PC-3 (cell line): ENCODE measurements at regions not wholly inside any gene's neighbourhood (a gene's known extent, or its start where the extent isn't known, plus 50 kb on each side); places are given as distances from the start of the nearest gene placed in this dataset.

Experiments
- ATAC-seq: fragments of 200-7000 bp; cut with Tn5 transposase; 2 replicates; pipeline ENCODE4 v1.9.1; 2020; ENCODE audit warnings: mild to moderate bottlenecking, moderate library complexity
- BruUV-seq: library from RNA; stranded (reverse); fragments of 400-500 nt; replicated peaks from 2 replicates; lab custom pipeline; 2021; lab: Mats Ljungman, UMichigan
- CTCF ChIA-PET: fragments of 300-600 bp; sonication (Branson Sonifier 250); formaldehyde crosslinking; loops from one replicate; lab custom pipeline; 2022; ENCODE audit warnings: antibody characterized with exemption; lab: Charles Lee
- POLR2A ChIA-PET: fragments of 300-600 bp; sonication (Branson Sonifier 250); formaldehyde crosslinking; loops from one replicate; lab custom pipeline; 2022; ENCODE audit warnings: antibody characterized with exemption; ENCODE audit not compliant: unreplicated experiment; lab: Charles Lee
- DNase-seq: peaks from one replicate; pipeline ENCODE4 v3.0.0-alpha.2; 2015
- H2AFZ ChIP-seq: fragments of 300-600 bp; sonication (generic); 2 replicates; pipeline ENCODE4 v1.6.0; 2016; ENCODE audit warnings: antibody characterized with exemption, low read length
- H3F3A ChIP-seq: fragments of 300-600 bp; sonication (generic); one replicate; pipeline ENCODE4 v1.6.0; 2017; ENCODE audit warnings: antibody characterized with exemption, low read length, control low read depth, mild to moderate bottlenecking; ENCODE audit not compliant: unreplicated experiment
- H3K27ac ChIP-seq: fragments of 300-600 bp; sonication (generic); 2 replicates; pipeline ENCODE4 v1.5.1; 2016; ENCODE audit warnings: mild to moderate bottlenecking, low read length
- H3K27me3 ChIP-seq: fragments of 300-600 bp; sonication (generic); 2 replicates; pipeline ENCODE4 v1.6.1; 2016; ENCODE audit warnings: low read length, mixed read lengths
- H3K36me3 ChIP-seq: fragments of 300-600 bp; sonication (generic); 2 replicates; pipeline ENCODE4 v1.6.1; 2016; ENCODE audit warnings: low read depth, mixed run types, low read length, mixed read lengths
- H3K4me1 ChIP-seq: fragments of 300-600 bp; sonication (generic); 2 replicates; pipeline ENCODE4 v1.5.1; 2016; ENCODE audit warnings: low read length; ENCODE audit not compliant: insufficient read depth
- H3K4me2 ChIP-seq: fragments of 300-600 bp; sonication (generic); 2 replicates; pipeline ENCODE4 v1.6.0; 2016; ENCODE audit warnings: low read length
- H3K4me3 ChIP-seq: fragments of 300-600 bp; sonication (generic); 2 replicates; pipeline ENCODE4 v1.5.1; 2016; ENCODE audit warnings: mild to moderate bottlenecking, low read length, mixed read lengths
- H3K79me2 ChIP-seq: fragments of 300-600 bp; sonication (generic); 2 replicates; pipeline ENCODE4 v1.6.1; 2017; ENCODE audit warnings: low read length, mixed read lengths
- H3K9ac ChIP-seq: fragments of 300-600 bp; sonication (generic); 2 replicates; pipeline ENCODE4 v1.6.0; 2016; ENCODE audit warnings: mild to moderate bottlenecking, low read length
- H3K9me2 ChIP-seq: fragments of 300-600 bp; sonication (generic); replicated peaks from 2 replicates; pipeline ENCODE4 v1.6.1; 2016; ENCODE audit warnings: mixed run types, low read length, mixed read lengths
- H3K9me3 ChIP-seq: fragments of 300-600 bp; sonication (generic); 2 replicates; pipeline ENCODE4 v1.6.1; 2016; ENCODE audit warnings: low read length, mixed read lengths
- H4K20me1 ChIP-seq: fragments of 300-600 bp; sonication (generic); 2 replicates; pipeline ENCODE4 v1.6.1; 2016; ENCODE audit warnings: low read length, mixed read lengths
- CTCF ChIP-seq: fragments of 300-600 bp; sonication (generic); conservative IDR thresholded peaks from 2 replicates; pipeline ENCODE4 v1.5.1; 2017; ENCODE audit warnings: antibody characterized with exemption, low read depth, mild to moderate bottlenecking, low read length
- EZH2 ChIP-seq: fragments of 300-600 bp; sonication (generic); IDR thresholded peaks from one replicate; pipeline ENCODE4 v1.6.1; 2017; ENCODE audit warnings: antibody characterized with exemption, mild to moderate bottlenecking, low read length; ENCODE audit not compliant: unreplicated experiment
- EZH2phosphoT487 ChIP-seq: fragments of 300-600 bp; sonication (generic); IDR thresholded peaks from 2 replicates; pipeline ENCODE4 v1.6.1; 2018; ENCODE audit warnings: mild to moderate bottlenecking, antibody characterized with exemption, low read length, borderline replicate concordance
- intact Hi-C: fragments of 100-400 bp; cut with micrococcal nuclease; formaldehyde crosslinking; loops from 2 replicates; pipeline ENCODE4 v1.9.0; 2023

- Histone ChIP-seq H3K9ac (no peak overlapping the region), H3K36me3 (no peaks in the 10 kb centered on the region), H3K4me2 (no peak overlapping the region), H3K27me3 (no peaks in the 10 kb centered on the region), H4K20me1 (no peaks in the 10 kb centered on the region), H3K4me1 (peaks cover 13% of the 10 kb centered on the region), H3K27ac (no peak overlapping the region), H3K9me2 (no peaks in the 10 kb centered on the region), H3F3A (no peaks in the 10 kb centered on the region), H3K79me2 (no peaks in the 10 kb centered on the region), H3K4me3 (no peak overlapping the region), H2AFZ (no peak overlapping the region), H3K9me3 (no peaks in the 10 kb centered on the region)
- ATAC-seq (no peak), DNase-seq (no peak)
- intact Hi-C loops = loop anchor here (5.0 kb wide), 4 partner anchors 82 to 143 kb away; no protein-coding TSS in a partner anchor
- ChIA-PET POLR2A (no interaction called here), CTCF (no interaction called here)
- BruUV-seq = no TSS peak
- TF ChIP-seq CTCF = no peak
- no peak for TF ChIP-seq EZH2
- TF ChIP-seq EZH2phosphoT487 = no peak
Observed at GRCh38 chr2:51998890-51999289, 967.0 kb upstream of the NRXN1 start.

GRCh38 chr2:51997571-51997970 is 965.6 kb upstream of the NRXN1 start:
- H4K20me1 ChIP-seq = no peaks in the 10 kb centered on the region
- no peak overlapping the region for H3K4me3 ChIP-seq
- no peak overlapping the region for H3K27ac ChIP-seq
- no peak overlapping the region for H3K4me2 ChIP-seq
- H3K9me3 ChIP-seq = no peaks in the 10 kb centered on the region
- no TSS peak for BruUV-seq
- intact Hi-C loops = loop anchor here (5.0 kb wide), 4 partner anchors 80 to 145 kb away; no protein-coding TSS in a partner anchor
- no peaks in the 10 kb centered on the region for H3K79me2 ChIP-seq
- ChIA-PET CTCF (interaction anchor here (0.6 to 0.7 kb wide), 2 partner anchors 19 to 33 kb away, joined by 3 to 5 read pairs; no protein-coding TSS in a partner anchor), POLR2A (no interaction called here)
- H3K27me3 ChIP-seq = no peaks in the 10 kb centered on the region
- H3K4me1 ChIP-seq = peaks cover 13% of the 10 kb centered on the region
- TF ChIP-seq EZH2 (no peak), CTCF (peak; percentile 41; the same call in 1 of the 2 replicates)
- no peak overlapping the region for H2AFZ ChIP-seq
- no peaks in the 10 kb centered on the region for H3F3A ChIP-seq
- H3K9ac ChIP-seq = no peak overlapping the region
- DNase-seq (peak; percentile 29), ATAC-seq (no peak)
- no peaks in the 10 kb centered on the region for H3K9me2 ChIP-seq
- no peaks in the 10 kb centered on the region for H3K36me3 ChIP-seq

- H3K27ac ChIP-seq = peak overlapping the region; percentile 38
- BruUV-seq = no TSS peak
- no peaks in the 10 kb centered on the region for H3F3A ChIP-seq
- no peak overlapping the region for H3K9ac ChIP-seq
- ATAC-seq (peak; percentile 81), DNase-seq (peak; percentile 75)
- no peaks in the 10 kb centered on the region for H3K79me2 ChIP-seq
- no peaks in the 10 kb centered on the region for H3K27me3 ChIP-seq
- H3K4me1 ChIP-seq = peaks cover 13% of the 10 kb centered on the region
- H3K9me2 ChIP-seq = no peaks in the 10 kb centered on the region
- TF ChIP-seq CTCF = no peak
- no peak for TF ChIP-seq EZH2
- no peak for TF ChIP-seq EZH2phosphoT487
- ChIA-PET CTCF (no interaction called here), POLR2A (no interaction called here)
- intact Hi-C loops = loop anchor here (2.0 to 5.0 kb wide), 5 partner anchors 78 to 182 kb away; no protein-coding TSS in a partner anchor
- H3K4me2 ChIP-seq = 0 out of 2 replicates have a peak overlapping the region, but pooled peaks have one; percentile 10
- H3K36me3 ChIP-seq = no peaks in the 10 kb centered on the region
- H3K4me3 ChIP-seq = no peak overlapping the region
- no peaks in the 10 kb centered on the region for H4K20me1 ChIP-seq
- H3K9me3 ChIP-seq = no peaks in the 10 kb centered on the region
- H2AFZ ChIP-seq = no peak overlapping the region
Observed at GRCh38 chr2:51995293-51995692, 963.4 kb upstream of the NRXN1 start.
